Bronchial epithelial cell (primary cell): ENCODE measurements at regions not wholly inside any gene's neighbourhood (a gene's known extent, or its start where the extent isn't known, plus 50 kb on each side); places are given as distances from the start of the nearest gene placed in this dataset.
A peak's percentile ranks its signal among the peaks of the same experiment; 100 is the strongest.

Experiments used
- DNase-seq: peaks from one replicate; pipeline ENCODE4 v3.0.0-alpha.2; 2010; ENCODE audit warnings: low read depth
- FAIRE-seq: peaks from 2 replicates; lab custom pipeline; 2011; peaks lifted over from hg19 to GRCh38; lab: Jason Lieb, UNC
- H3K27me3 ChIP-seq: 2 replicates; pipeline ENCODE4 v1.5.1; 2011; ENCODE audit warnings: low read length; ENCODE audit not compliant: control insufficient read depth, insufficient read depth
- H3K36me3 ChIP-seq: 2 replicates; pipeline ENCODE4 v1.5.1; 2011; ENCODE audit warnings: low read length; ENCODE audit not compliant: control insufficient read depth, insufficient read depth
- H3K4me3 ChIP-seq: 2 replicates; pipeline ENCODE4 v1.5.1; 2011; ENCODE audit warnings: mild to moderate bottlenecking, low read depth, low read length, control low read depth
- CTCF ChIP-seq: IDR thresholded peaks from 2 replicates; pipeline ENCODE4 v1.5.1; 2011; ENCODE audit warnings: mild to moderate bottlenecking, moderate library complexity, low read length, control low read depth, inconsistent platforms; ENCODE audit not compliant: insufficient read depth, severe bottlenecking

- no peak overlapping the region for H3K4me3 ChIP-seq
- FAIRE-seq (peak; percentile 86), DNase-seq (peak; percentile 97)
- no peaks in the 10 kb centered on the region for H3K27me3 ChIP-seq
- no peaks in the 10 kb centered on the region for H3K36me3 ChIP-seq
- no peak for TF ChIP-seq CTCF
Measured at GRCh38 chr5:125408448-125409233, 662.2 kb upstream of the ZNF608 start.

GRCh38 chr5:125409234-125409860, 662.9 kb upstream of the ZNF608 start:
- Histone ChIP-seq H3K36me3 (no peaks in the 10 kb centered on the region), H3K27me3 (no peaks in the 10 kb centered on the region), H3K4me3 (no peak overlapping the region)
- no peak for TF ChIP-seq CTCF
- DNase-seq = peak; percentile 74
- no peak for FAIRE-seq

GRCh38 chr5:125409861-125410536, 663.6 kb upstream of the ZNF608 start:
- DNase-seq (peak; percentile 19), FAIRE-seq (no peak)

GRCh38 chr5:125410537-125411070, 664.2 kb upstream of the ZNF608 start:
- FAIRE-seq = no peak
- Histone ChIP-seq H3K4me3 (no peak overlapping the region), H3K27me3 (no peaks in the 10 kb centered on the region), H3K36me3 (no peaks in the 10 kb centered on the region)
- TF ChIP-seq CTCF = no peak
- DNase-seq = peak; percentile 85

More at GRCh38 chr5:125409861-125410536, 663.6 kb upstream of the ZNF608 start:
- H3K4me3 ChIP-seq = no peak overlapping the region
- no peaks in the 10 kb centered on the region for H3K27me3 ChIP-seq
- TF ChIP-seq CTCF = no peak
- H3K36me3 ChIP-seq = no peaks in the 10 kb centered on the region

- no peak overlapping the region for H3K4me3 ChIP-seq
- no peaks in the 10 kb centered on the region for H3K27me3 ChIP-seq
- FAIRE-seq (no peak), DNase-seq (peak; percentile 68)
- TF ChIP-seq CTCF = no peak
- H3K36me3 ChIP-seq = no peaks in the 10 kb centered on the region
Measured at GRCh38 chr5:125411071-125411743, 664.8 kb upstream of the ZNF608 start.
